SH-SY5Y (cell line): ENCODE measurements at regions not wholly inside any gene's neighbourhood (a gene's known extent, or its start where the extent isn't known, plus 50 kb on each side); places are given as distances from the start of the nearest gene placed in this dataset.

Source experiments
- GATA2 ChIP-seq: IDR thresholded peaks from 2 replicates; pipeline ENCODE4 v1.6.1; 2011; ENCODE audit warnings: mild to moderate bottlenecking, low read depth, low read length
- GATA3 ChIP-seq: IDR thresholded peaks from 2 replicates; pipeline ENCODE4 v1.6.1; 2011; ENCODE audit warnings: low read depth, mild to moderate bottlenecking, low read length, moderate library complexity

- no peak for TF ChIP-seq GATA3
- TF ChIP-seq GATA2: no peak
These were observed 165.4 kb upstream of the NR2F2 start for GRCh38 chr15:96165081-96165480.
